ENCODE measurements at regions not wholly inside any gene's neighbourhood (a gene's known extent, or its start where the extent isn't known, plus 50 kb on each side); places are given as distances from the start of the nearest gene placed in this dataset.

GRCh38 chr15:39205081-39205480, 375.8 kb upstream of the THBS1 start:
- Histone ChIP-seq H4K20me1 (ENCODE audit: insufficient read depth, low read length) (no peaks in the 10 kb centered on the region), H3K4me1 (ENCODE audit: insufficient read depth, low read length, poor library complexity, severe bottlenecking) (no peaks in the 10 kb centered on the region), H3K36me3 (ENCODE audit: insufficient read depth, low read length) (no peaks in the 10 kb centered on the region), H3K4me2 (ENCODE audit: low read length) (no peak overlapping the region), H3K9me2 (ENCODE audit: insufficient read depth, low read length) (no peaks in the 10 kb centered on the region), H3K27ac (ENCODE audit: low read depth, low read length, poor library complexity, severe bottlenecking) (no peak overlapping the region), H3K9me3 (ENCODE audit: low read length) (no peaks in the 10 kb centered on the region), H3K4me3 (ENCODE audit: low read depth, low read length, poor library complexity, severe bottlenecking) (no peak overlapping the region), H2AFZ (ENCODE audit: low read length) (no peak overlapping the region), H3K79me2 (ENCODE audit: insufficient read depth, low read depth, low read length) (no peaks in the 10 kb centered on the region)
- intact Hi-C loops (cut with micrococcal nuclease; ENCODE audit: unreplicated experiment) = no loop called here
- ChIA-PET CTCF (ENCODE audit: unreplicated experiment) (no interaction called here), POLR2A (interaction anchor here (0.5 to 0.7 kb wide), 3 partner anchors 66 to 906 kb away, joined by 3 to 4 read pairs (median 3); no protein-coding TSS in a partner anchor)
- TF ChIP-seq CTCF (conservative IDR thresholded peaks at IDR 0.05; ENCODE audit: low read length) (no peak), EZH2phosphoT487 (IDR thresholded peaks at IDR 0.05; ENCODE audit: borderline replicate concordance, low read depth, low read length) (no peak)
- DNase-seq (ENCODE audit: low spot score) = no peak
- BruUV-seq (replicated peaks) = no TSS peak

- Histone ChIP-seq H4K20me1 (ENCODE audit: insufficient read depth, low read length) (no peaks in the 10 kb centered on the region), H3K79me2 (ENCODE audit: insufficient read depth, low read depth, low read length) (no peaks in the 10 kb centered on the region), H3K4me2 (ENCODE audit: low read length) (no peak overlapping the region), H3K27ac (ENCODE audit: low read depth, low read length, poor library complexity, severe bottlenecking) (no peak overlapping the region), H2AFZ (ENCODE audit: low read length) (no peak overlapping the region), H3K9me2 (ENCODE audit: insufficient read depth, low read length) (no peaks in the 10 kb centered on the region), H3K4me3 (ENCODE audit: low read depth, low read length, poor library complexity, severe bottlenecking) (no peak overlapping the region), H3K4me1 (ENCODE audit: insufficient read depth, low read length, poor library complexity, severe bottlenecking) (no peaks in the 10 kb centered on the region), H3K9me3 (ENCODE audit: low read length) (no peaks in the 10 kb centered on the region), H3K36me3 (ENCODE audit: insufficient read depth, low read length) (no peaks in the 10 kb centered on the region)
- no peak for DNase-seq (ENCODE audit: low spot score)
- POLR2A ChIA-PET = no interaction called here
- intact Hi-C loops (cut with micrococcal nuclease; ENCODE audit: unreplicated experiment) = no loop called here
- CTCF ChIA-PET (ENCODE audit: unreplicated experiment) = no interaction called here
- BruUV-seq (replicated peaks) = no TSS peak
- TF ChIP-seq EZH2phosphoT487 (IDR thresholded peaks at IDR 0.05; ENCODE audit: borderline replicate concordance, low read depth, low read length) = no peak
- TF ChIP-seq CTCF (conservative IDR thresholded peaks at IDR 0.05; ENCODE audit: low read length) = no peak
Observed at GRCh38 chr15:39205506-39206371, 375.1 kb upstream of the THBS1 start.

GRCh38 chr15:39207532-39208115, 373.3 kb upstream of the THBS1 start:
- Histone ChIP-seq H3K4me1 (ENCODE audit: insufficient read depth, low read length, poor library complexity, severe bottlenecking) (no peaks in the 10 kb centered on the region), H2AFZ (ENCODE audit: low read length) (no peak overlapping the region), H3K9me3 (ENCODE audit: low read length) (no peaks in the 10 kb centered on the region), H3K4me3 (ENCODE audit: low read depth, low read length, poor library complexity, severe bottlenecking) (no peak overlapping the region), H3K36me3 (ENCODE audit: insufficient read depth, low read length) (no peaks in the 10 kb centered on the region), H3K9me2 (ENCODE audit: insufficient read depth, low read length) (no peaks in the 10 kb centered on the region), H3K4me2 (ENCODE audit: low read length) (no peak overlapping the region), H3K27ac (ENCODE audit: low read depth, low read length, poor library complexity, severe bottlenecking) (no peak overlapping the region), H4K20me1 (ENCODE audit: insufficient read depth, low read length) (no peaks in the 10 kb centered on the region), H3K79me2 (ENCODE audit: insufficient read depth, low read depth, low read length) (no peaks in the 10 kb centered on the region)
- intact Hi-C loops (cut with micrococcal nuclease; ENCODE audit: unreplicated experiment) = no loop called here
- CTCF ChIA-PET (ENCODE audit: unreplicated experiment) = no interaction called here
- POLR2A ChIA-PET = interaction anchor here (0.7 kb wide), 1 partner anchor 50 kb away, joined by 3 read pairs; no protein-coding TSS in a partner anchor
- TF ChIP-seq CTCF (conservative IDR thresholded peaks at IDR 0.05; ENCODE audit: low read length) = no peak
- no peak for TF ChIP-seq EZH2phosphoT487 (IDR thresholded peaks at IDR 0.05; ENCODE audit: borderline replicate concordance, low read depth, low read length)
- no peak for DNase-seq (ENCODE audit: low spot score)
- no TSS peak for BruUV-seq (replicated peaks)

Measured in OCI-LY7 (cell line).